Cardiac muscle cell (in vitro differentiated cells and primary cell): ENCODE measurements at regions not wholly inside any gene's neighbourhood (a gene's known extent, or its start where the extent isn't known, plus 50 kb on each side); places are given as distances from the start of the nearest gene placed in this dataset.
A peak's percentile ranks its signal among the peaks of the same experiment; 100 is the strongest.

ENCODE experiments used
- DNase-seq, 2 donors: peaks; one replicate each; pipeline versions ENCODE4 v3.0.0 to v3.0.0-alpha.2; 2010 to 2017; ENCODE audit warnings: low read depth in 1 of 2, low spot score in 1 of 2
- H3K27ac ChIP-seq: fragments of 200-600 bp; sonication (generic); 2 replicates; pipeline ENCODE4 v1.5.1; 2016
- H3K27me3 ChIP-seq: fragments of 200-600 bp; sonication (generic); 2 replicates; pipeline ENCODE4 v1.6.0; 2016; ENCODE audit warnings: control low read depth
- H3K36me3 ChIP-seq: fragments of 200-600 bp; sonication (generic); 2 replicates; pipeline ENCODE4 v1.5.1; 2016; ENCODE audit warnings: control low read depth
- H3K4me1 ChIP-seq: fragments of 200-600 bp; sonication (generic); 2 replicates; pipeline ENCODE4 v1.8.1; 2017; ENCODE audit warnings: low read depth, mild to moderate bottlenecking, mixed run types
- H3K4me3 ChIP-seq: fragments of 200-600 bp; sonication (generic); 2 replicates; pipeline ENCODE4 v1.5.1; 2016; ENCODE audit warnings: mild to moderate bottlenecking
- H3K9me3 ChIP-seq: fragments of 200-600 bp; sonication (generic); 2 replicates; pipeline ENCODE4 v1.5.1; 2017; ENCODE audit warnings: low read depth, mild to moderate bottlenecking, control low read depth
- CTCF ChIP-seq: IDR thresholded peaks from 2 replicates; pipeline ENCODE4 v1.5.1; 2012; ENCODE audit warnings: low read depth, mild to moderate bottlenecking, low read length

DNA sequence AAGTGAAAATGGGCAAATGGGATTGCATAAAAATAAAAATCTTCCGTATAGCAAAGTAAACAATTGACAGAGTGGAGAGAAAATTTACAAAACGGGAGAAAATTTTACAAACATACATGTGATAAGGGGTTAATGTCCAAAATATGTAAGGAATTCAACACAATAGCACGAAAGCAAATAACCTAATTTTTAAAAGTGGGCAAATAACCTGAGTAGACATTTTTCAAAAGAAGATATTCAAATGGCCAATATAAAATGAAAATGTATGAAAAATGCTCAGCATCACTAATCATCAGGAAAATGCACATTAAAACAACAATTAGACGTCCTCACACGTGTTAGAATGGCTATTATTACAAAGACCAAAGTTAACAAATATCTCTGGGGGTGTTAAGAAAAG lies 441.5 kb downstream of the HTR1B start:
- no peaks in the 10 kb centered on the region for H3K9me3 ChIP-seq
- H3K4me3 ChIP-seq: no peak overlapping the region
- peaks cover 5% of the 10 kb centered on the region for H3K4me1 ChIP-seq
- TF ChIP-seq CTCF: no peak
- no peak overlapping the region for H3K27ac ChIP-seq
- H3K36me3 ChIP-seq: no peaks in the 10 kb centered on the region
- no peak for DNase-seq
- no peaks in the 10 kb centered on the region for H3K27me3 ChIP-seq

DNA sequence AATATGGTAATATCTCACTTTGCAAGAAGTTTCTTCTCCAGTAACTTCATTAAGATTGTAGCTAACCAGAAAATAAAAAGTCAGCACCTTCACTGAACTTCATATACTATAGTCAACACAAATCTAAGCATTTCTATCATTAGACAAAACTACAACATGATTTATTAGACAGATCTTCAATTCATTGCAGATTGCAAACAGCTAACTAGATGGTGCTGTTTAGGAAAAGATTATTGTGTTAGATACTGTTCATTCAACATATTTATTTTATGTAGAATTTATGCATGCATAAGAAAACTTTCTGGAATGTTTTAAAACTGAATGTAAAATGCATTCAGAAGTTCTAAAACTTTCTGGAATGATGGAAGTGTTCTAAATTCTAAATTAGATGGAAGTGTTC lies 442.1 kb downstream of the HTR1B start:
- H3K4me1 ChIP-seq: peaks cover 5% of the 10 kb centered on the region
- no peak overlapping the region for H3K4me3 ChIP-seq

DNA sequence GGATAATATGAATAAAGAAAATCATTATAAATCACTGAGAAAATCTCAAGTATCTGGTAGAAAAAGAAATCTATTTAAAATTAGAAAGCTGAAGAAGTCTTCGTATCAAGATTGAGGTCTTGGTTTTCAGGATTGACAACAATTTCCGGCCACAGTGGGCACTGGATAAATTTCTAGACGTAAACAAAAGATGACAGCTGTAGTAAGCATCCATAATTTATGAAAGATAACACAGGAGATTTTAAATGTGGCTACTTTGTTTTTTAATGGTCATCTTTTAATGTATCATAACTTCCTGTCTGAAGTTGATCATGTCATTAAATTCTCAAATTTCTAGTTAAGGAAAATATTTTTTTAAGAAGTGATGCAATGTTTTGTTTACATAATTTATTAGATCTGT lies 444.2 kb downstream of the HTR1B start:
- H3K27me3 ChIP-seq: no peaks in the 10 kb centered on the region
- no peak overlapping the region for H3K4me3 ChIP-seq
- no peak for DNase-seq
- no peaks in the 10 kb centered on the region for H3K9me3 ChIP-seq
- peaks cover 7% of the 10 kb centered on the region for H3K4me1 ChIP-seq
- TF ChIP-seq CTCF: no peak
- no peaks in the 10 kb centered on the region for H3K36me3 ChIP-seq
- no peak overlapping the region for H3K27ac ChIP-seq

More for the DNA sequence above, 442.1 kb downstream of the HTR1B start:
- no peak for TF ChIP-seq CTCF
- Histone ChIP-seq H3K36me3 (no peaks in the 10 kb centered on the region), H3K27ac (no peak overlapping the region), H3K27me3 (no peaks in the 10 kb centered on the region), H3K9me3 (no peaks in the 10 kb centered on the region)
- no peak for DNase-seq

DNA sequence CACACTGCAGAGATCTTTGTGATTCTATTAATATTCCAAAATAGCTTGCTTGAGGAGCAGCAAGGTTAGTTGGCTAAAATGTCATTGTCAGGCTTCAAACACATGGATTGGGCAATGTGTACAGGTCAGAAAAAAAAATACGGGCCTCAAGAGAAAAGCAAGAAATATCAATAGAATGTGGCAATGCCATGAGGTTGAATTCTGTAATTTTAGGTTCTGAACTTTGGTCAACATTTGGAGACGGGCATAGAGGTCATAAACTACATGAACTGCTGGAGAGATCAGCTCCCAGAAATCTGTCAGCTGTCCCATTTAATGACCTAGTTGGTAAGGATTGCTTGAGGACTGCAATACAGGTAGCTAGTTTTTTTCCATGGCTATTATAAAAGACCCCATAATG lies 445.8 kb downstream of the HTR1B start:
- TF ChIP-seq CTCF: no peak
- no peak for DNase-seq
- no peak overlapping the region for H3K4me3 ChIP-seq

DNA sequence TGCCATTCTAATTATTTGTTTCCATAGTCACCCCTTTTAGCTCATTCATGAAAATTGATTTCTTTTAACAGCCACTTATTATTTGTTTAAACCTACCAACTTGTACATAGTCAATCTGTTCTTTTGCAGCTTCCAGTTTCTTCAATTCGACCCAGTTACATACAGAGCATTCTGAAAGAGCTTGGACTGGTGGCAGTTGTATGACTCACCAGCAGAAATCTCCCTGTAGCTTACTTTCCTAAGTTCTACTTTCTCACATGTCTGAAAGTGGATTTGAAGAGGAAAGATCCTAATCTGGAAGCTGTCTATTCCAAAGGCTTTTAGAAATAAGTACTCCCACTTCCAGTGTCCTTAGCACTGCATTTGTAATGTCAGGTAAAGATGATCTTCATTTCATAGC lies 447.9 kb downstream of the HTR1B start:
- no peak for TF ChIP-seq CTCF
- DNase-seq: peak in 1 of 2 donors; percentile 59
- Histone ChIP-seq H3K4me1 (peaks cover 7% of the 10 kb centered on the region), H3K4me3 (peak overlapping the region; percentile 2), H3K27ac (peak overlapping the region; percentile 43), H3K36me3 (no peaks in the 10 kb centered on the region), H3K27me3 (no peaks in the 10 kb centered on the region), H3K9me3 (no peaks in the 10 kb centered on the region)

More for the DNA sequence above, 445.8 kb downstream of the HTR1B start:
- peaks cover 7% of the 10 kb centered on the region for H3K4me1 ChIP-seq
- no peak overlapping the region for H3K27ac ChIP-seq
- H3K9me3 ChIP-seq: no peaks in the 10 kb centered on the region
- H3K36me3 ChIP-seq: no peaks in the 10 kb centered on the region
- no peaks in the 10 kb centered on the region for H3K27me3 ChIP-seq
